BE2C (cell line): ENCODE measurements at regions not wholly inside any gene's neighbourhood (a gene's known extent, or its start where the extent isn't known, plus 50 kb on each side); places are given as distances from the start of the nearest gene placed in this dataset.

ENCODE experiments used
- DNase-seq: peaks from one replicate; pipeline ENCODE4 v3.0.0-alpha.2; 2020
- H3K27me3 ChIP-seq: fragments of 250-450 bp; sonication (Bioruptor Pico); 2 replicates; pipeline ENCODE4 v1.5.1; 2020; ENCODE audit warnings: mild to moderate bottlenecking
- H3K36me3 ChIP-seq: fragments of 250-450 bp; sonication (Bioruptor Pico); 2 replicates; pipeline ENCODE4 v1.5.1; 2020; ENCODE audit warnings: mild to moderate bottlenecking
- H3K4me1 ChIP-seq: fragments of 250-450 bp; sonication (Bioruptor Pico); 2 replicates; pipeline ENCODE4 v1.5.1; 2020
- H3K4me3 ChIP-seq: 2 replicates; pipeline ENCODE4 v1.5.1; 2011; ENCODE audit warnings: low read depth, low read length
- H3K9me3 ChIP-seq: fragments of 250-450 bp; sonication (Bioruptor Pico); 2 replicates; pipeline ENCODE4 v1.5.1; 2020
- CTCF ChIP-seq: IDR thresholded peaks from 2 replicates; pipeline ENCODE4 v1.5.1; 2012; ENCODE audit warnings: mild to moderate bottlenecking, low read depth, low read length

DNA sequence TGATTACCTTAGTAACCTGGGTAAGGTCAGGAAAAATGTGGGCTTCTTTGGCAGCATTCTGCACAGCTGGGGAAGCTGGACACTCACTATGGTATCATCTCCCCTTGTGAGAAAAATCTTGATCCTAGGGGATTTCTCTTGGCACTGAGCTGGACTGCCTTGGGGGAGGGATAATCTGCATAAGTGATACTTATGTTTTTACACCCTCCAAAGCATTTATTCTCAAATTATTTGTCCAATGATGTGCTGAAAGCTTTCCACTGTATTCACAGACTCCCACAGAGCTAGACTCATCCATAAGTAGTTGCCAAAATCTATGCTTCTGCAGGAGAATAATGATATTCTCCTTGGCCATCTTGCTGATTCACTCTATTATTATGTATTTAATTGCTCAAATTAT, 121.5 kb upstream of the CNR1 start:
- H3K36me3 ChIP-seq, result no peaks in the 10 kb centered on the region
- H3K4me3 ChIP-seq, result no peak overlapping the region

DNA sequence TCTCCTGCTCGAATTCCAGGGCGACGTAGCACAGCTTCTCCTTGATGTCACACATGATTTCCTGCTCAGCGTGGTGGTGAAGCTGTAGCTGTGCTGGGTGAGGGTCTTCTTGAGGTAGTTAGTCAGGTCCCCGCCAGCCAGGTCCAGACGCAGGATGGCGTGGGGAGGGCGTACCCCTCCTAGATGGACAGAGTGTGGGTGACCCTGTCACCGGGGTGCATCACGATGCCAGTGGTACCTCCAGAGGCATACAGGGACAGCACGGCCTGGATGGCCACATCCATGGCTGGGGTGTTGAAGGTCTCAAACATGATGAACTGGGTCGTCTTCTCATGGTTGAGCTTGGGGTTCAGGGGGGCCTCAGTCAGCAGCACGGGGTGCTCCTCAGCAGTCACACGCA, 110.2 kb upstream of the CNR1 start:
- Histone ChIP-seq H3K9me3 (no peaks in the 10 kb centered on the region), H3K36me3 (no peaks in the 10 kb centered on the region), H3K4me1 (no peaks in the 10 kb centered on the region), H3K27me3 (no peaks in the 10 kb centered on the region), H3K4me3 (no peak overlapping the region)
- no peak for DNase-seq
- TF ChIP-seq CTCF, result no peak

More for the DNA sequence above, 121.5 kb upstream of the CNR1 start:
- no peak for TF ChIP-seq CTCF
- Histone ChIP-seq H3K9me3 (no peaks in the 10 kb centered on the region), H3K4me1 (no peaks in the 10 kb centered on the region), H3K27me3 (no peaks in the 10 kb centered on the region)
- DNase-seq, result no peak

GRCh38 chr6:88268508-88268907, 102.4 kb upstream of the CNR1 start:
- no peak for DNase-seq
- Histone ChIP-seq H3K27me3 (no peaks in the 10 kb centered on the region), H3K9me3 (no peaks in the 10 kb centered on the region), H3K36me3 (no peaks in the 10 kb centered on the region), H3K4me1 (no peaks in the 10 kb centered on the region), H3K4me3 (no peak overlapping the region)
- TF ChIP-seq CTCF, result no peak

DNA sequence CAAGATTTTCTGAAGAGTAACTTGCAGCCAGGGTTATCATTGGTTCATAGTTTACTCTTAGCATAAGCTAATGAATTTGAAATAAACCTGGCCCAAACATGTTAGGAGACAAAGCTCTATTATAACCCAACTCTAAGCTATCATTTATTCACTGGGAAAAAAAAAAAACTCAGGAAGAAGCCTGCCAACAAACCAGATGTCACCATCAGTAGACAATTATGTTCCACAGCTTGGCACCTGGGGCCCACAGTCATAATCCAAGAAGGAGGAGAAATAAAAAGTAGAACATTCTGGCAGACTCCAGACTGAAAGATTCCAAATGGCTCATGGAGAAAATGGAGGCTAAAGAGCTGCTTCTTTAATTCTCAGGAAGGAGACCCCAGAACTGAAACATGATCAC, 100.0 kb upstream of the CNR1 start:
- Histone ChIP-seq H3K27me3 (peaks cover 3% of the 10 kb centered on the region; the same call in 1 of the 2 replicates), H3K9me3 (no peaks in the 10 kb centered on the region), H3K4me1 (no peaks in the 10 kb centered on the region), H3K4me3 (no peak overlapping the region), H3K36me3 (no peaks in the 10 kb centered on the region)
- no peak for DNase-seq
- no peak for TF ChIP-seq CTCF

- no peak for TF ChIP-seq CTCF
- Histone ChIP-seq H3K27me3 (peaks cover 3% of the 10 kb centered on the region; the same call in 1 of the 2 replicates), H3K36me3 (no peaks in the 10 kb centered on the region), H3K4me3 (no peak overlapping the region), H3K9me3 (no peaks in the 10 kb centered on the region), H3K4me1 (no peaks in the 10 kb centered on the region)
- no peak for DNase-seq
These were observed 97.4 kb upstream of the CNR1 start for GRCh38 chr6:88263591-88263990.

DNA sequence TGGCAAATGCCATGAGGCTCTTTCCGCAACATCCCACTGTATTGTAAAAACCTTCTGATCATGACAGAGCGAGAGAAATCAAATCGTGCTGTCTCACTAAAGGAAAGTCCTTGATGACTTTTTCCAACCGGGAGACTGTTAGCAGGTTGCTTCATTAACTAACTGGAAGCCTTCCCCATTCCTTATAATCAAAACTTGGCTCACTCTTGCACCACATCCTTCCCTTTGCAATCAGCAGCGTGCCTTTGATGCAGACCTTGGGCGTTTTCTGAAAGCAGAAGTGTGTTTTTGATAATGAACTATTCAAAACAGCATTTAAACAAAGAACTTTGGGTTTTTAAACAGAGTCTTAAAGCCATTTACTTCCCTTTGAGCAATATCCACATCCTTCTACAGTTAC, 96.2 kb upstream of the CNR1 start:
- Histone ChIP-seq H3K27me3 (peaks cover 3% of the 10 kb centered on the region; the same call in 1 of the 2 replicates), H3K4me1 (no peaks in the 10 kb centered on the region), H3K9me3 (no peaks in the 10 kb centered on the region), H3K4me3 (no peak overlapping the region), H3K36me3 (no peaks in the 10 kb centered on the region)
- no peak for TF ChIP-seq CTCF
- DNase-seq, result no peak
